GM21723 (cell line): ENCODE measurements at regions not wholly inside any gene's neighbourhood (a gene's known extent, or its start where the extent isn't known, plus 50 kb on each side); places are given as distances from the start of the nearest gene placed in this dataset.
A peak's percentile ranks its signal among the peaks of the same experiment; 100 is the strongest.

ENCODE experiments used
- ATAC-seq: cut with Tn5 transposase; IDR thresholded peaks from one replicate; pipeline ENCODE4 v1.9.1; 2021; ENCODE audit warnings: mild to moderate bottlenecking, moderate library complexity; ENCODE audit not compliant: unreplicated experiment

DNA sequence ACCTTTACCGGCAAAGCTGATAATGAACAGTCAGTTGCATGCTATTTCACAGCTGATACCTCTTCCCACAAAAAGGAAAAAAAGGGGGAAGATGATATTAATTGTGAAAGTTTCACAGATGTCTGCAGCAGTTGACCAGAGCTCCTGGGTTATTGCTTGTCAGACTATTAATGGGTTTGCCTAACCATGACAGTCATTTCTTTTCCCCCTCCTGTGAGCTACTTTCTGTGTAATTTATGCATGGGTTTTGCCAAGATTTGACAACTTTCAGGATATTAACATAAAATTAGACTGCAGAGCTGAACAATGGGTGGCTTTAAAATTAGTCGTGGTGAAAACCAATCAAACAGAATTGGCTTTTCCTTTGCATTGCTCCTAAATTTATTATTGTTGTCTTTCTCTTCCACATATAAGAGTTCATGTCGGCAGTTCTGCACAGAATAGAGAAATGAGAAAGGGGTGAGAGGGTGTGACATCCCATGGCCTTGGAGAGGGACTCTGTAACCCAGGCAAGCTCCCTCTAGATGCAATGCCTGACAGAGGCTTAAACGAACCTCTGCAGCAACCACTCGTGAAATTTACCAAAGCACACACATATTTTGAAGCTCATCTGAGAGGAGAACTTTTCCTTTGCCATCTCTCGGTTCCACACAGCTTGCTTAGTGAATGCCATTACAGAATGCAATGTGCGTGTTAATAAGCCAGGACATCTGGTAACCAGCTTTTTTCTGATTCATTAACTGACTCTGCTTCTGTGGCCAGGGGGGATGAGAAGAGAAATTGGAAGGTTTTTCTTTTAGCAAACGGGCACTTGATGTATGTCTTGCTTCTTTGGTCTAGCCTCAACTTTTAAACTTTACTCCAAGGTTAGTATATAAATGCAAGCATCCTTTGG, 82.2 kb upstream of the ITGA4 start:
- peak; percentile 79 for ATAC-seq

DNA sequence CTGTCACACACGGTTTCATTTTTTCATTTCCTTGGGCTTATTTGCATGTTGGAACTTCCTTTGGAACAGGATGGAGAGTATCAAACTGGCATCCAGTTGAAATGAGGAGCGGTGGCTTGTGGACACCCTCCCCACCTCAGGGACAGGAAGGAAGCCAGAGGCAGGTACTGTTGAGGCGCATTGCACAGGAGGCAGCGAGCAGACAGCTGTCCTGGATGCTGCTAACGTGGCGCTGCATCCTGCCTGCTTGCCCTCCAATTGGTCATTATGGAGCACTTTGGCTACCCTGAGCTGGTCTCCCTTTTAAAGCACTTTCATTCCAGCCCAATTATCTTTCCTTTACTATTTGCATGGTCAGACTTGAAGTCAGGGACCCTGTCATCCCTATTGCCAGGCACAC, 80.7 kb upstream of the ITGA4 start:
- ATAC-seq: no peak

DNA sequence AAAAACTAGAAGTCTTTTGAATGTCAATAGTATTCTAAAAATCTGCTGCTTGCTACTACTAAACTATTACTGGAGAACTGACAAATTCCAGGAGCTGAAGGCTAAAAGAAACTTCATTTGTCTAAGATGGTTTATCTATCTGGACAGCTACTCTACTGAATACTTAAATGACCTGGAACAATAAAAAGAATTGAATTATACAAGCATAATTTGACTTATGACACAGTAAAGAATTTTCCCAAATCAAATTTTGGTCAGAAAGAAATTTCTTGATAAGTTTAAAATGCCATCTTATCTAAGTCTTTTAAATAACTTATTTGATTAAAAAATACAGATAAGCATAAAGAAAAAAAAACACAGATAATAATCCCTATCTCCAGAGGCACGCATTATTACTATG, 80.2 kb upstream of the ITGA4 start:
- ATAC-seq: no peak

DNA sequence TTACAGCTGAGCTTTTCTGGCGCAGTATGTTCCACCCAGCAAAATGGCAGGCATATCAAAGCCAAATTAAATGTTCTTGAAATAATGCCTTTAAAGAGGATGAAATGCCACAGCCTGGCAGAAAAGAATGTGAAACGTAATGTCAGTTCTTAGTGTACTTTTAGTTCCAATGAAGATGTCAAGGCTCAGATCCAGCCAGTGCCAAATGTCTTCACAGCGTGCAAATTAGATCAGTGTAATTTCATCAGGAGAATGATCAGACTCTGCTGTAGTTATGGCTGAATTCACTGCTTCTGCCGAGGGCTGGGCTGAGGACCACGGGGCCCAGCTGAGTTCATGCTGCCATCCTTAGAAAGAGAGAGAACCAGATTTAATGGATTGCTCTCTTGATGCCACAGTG, 78.7 kb upstream of the ITGA4 start:
- ATAC-seq: no peak

DNA sequence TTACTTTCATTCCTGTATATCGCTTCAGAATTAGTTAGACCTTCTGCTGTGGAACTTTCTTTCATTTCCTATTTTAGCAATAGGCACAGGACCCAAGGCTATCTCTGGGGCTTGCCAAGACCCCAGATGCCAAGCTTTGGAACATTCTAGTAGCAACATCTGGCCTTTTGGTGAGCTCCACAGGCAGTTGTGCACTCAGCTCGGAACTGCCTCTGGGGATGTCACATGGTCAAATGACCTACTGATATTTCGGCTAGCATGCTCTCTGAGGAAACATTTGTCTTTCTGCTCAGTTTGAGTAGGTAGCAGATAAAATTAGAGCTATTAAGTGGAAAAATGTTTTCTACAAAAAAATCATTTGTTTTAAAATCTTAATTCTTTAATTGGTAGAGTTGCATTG, 76.6 kb upstream of the ITGA4 start:
- ATAC-seq: no peak

DNA sequence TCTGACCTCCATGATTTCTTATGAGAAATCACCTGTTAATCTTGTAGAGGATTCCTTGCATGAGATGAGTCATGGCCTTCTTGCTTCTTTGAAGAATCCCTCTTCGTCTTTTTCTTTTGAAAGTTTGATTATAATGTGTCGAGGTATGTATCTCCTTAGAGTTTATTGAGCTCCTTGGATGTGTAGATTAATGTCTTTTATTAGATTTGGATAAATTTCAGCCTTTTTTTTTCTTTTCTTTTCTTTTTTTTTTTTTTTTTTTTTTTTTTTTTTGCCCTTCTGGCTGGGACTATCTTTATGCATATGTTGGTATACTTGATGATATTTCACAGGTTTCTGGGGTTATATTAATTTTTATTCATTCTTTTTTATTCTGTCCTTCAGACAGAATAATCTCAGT, 72.3 kb upstream of the ITGA4 start:
- no peak for ATAC-seq

DNA sequence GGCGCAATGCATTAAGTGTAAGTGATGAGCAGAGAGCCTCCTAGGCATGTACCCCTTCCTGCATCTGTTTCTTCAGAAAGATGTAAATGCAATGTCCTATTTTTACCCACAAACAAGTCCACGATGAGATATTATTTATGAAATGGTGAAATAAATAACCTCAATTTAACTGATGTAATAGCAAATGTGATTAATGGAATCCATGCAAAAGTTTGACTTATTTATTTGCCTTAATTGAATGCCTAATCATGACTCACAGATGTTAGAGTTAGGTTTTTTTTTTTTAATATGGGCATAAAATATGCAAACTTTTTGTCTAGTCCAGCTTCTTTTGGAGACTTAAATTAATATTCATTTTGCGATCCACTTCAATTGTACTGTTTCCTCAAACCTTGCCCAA, 67.7 kb upstream of the ITGA4 start:
- no peak for ATAC-seq

DNA sequence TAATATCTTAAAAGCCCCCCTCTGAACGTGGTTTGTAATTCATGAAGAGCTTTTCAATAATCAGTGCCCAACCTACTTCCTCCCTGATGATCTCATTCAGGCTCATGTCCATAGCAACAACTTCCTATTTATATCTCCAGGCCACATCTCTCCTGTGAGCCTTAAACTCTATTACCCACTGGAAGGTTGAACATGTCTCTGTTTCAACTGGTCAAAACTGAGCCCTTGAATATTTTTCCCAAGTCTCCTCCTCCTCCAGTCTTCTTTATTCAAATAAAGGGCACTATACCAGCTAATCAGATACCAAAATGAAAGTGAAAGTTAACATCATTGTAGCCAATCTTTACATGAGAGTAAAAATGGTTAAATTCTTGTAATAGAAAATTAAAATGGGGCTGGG, 63.7 kb upstream of the ITGA4 start:
- ATAC-seq: peak; percentile 60

DNA sequence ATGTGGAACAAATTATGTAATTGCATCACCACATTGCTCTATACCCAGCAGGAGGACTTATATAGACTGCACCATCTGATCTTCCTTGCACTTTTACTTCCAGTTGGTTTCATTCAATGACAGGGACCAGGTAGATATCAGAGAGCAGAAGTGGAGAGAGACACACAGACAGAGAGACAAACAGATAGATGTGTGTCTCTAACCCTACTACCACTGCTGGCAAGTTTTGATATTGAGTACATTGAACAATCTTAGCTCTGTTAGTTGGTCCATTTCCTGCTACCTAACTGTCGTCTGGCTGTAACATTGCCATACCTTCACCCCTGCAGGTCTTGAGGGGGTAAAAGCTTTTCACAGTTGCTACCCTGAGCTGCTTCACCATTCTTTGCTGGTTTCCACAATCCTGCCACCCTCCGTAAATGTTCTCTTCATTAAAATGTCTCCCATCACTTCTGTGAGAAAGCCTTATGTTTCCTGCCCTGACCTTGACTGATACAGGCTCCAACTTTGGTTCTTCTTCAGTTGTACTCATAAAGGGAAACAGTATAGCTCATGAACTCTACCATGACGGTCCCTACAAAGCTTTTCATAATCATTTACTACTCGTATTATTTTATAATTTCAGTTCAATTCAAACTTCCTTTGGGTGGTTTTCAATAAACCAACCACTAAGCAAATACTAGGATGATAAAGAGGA, 62.3 kb upstream of the ITGA4 start:
- no peak for ATAC-seq

DNA sequence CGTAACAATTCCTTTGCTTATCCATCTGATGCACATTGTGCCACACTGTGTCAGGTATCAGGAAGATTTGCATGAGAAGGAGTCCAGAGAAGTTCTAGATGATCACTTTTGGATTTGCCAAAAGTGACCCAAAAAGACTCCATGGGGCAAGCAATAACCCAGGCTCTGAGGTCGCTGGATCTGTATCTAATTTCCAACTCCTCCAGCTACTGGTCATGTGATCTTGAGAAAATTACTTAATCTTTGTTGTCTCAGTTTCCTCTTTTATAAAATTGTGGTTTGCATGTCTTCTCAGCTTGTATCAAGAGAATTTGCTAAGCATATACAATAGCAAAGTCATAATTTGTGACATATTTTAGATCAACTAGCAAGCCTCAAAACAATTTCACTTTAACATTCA, 61.3 kb upstream of the ITGA4 start:
- no peak for ATAC-seq

DNA sequence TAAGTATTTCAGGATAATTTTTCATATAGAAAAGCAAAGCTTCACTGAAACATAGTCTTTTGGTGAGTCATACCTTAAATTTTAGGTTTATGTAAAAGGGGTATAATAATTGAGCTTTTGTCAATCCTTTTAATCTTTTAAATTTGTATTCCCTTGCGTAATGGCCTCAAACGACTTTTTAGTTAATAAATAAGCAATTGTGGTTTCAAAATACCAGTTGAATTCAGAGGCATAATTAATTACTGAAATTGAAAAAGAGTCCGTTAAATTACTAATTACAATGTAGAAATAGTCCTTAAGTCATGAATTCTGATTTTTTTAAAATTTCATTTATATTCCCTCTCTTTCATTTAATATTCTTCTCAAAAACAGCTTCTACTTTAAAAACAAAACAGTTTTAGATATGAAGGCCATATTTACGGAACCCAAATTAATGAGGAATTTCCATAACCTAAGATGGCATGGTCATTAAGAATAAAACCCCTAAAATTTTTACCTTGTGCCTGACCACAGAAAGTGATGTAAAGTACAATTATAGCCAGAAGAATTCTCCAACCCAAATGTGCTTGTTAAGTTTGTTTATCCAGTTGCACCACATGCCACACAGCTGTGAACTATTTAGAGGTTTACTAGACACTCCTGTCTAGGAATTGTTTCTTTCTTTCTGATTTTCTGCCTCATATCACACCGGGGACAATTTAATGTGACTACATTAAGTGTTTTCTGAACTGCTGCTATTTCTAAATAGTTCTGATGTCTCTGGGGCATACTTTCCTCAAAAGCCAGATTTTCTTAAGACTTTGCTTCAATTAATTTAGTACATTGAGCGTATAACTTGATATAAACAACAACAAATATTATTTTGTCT, 60.7 kb upstream of the ITGA4 start:
- ATAC-seq: no peak

DNA sequence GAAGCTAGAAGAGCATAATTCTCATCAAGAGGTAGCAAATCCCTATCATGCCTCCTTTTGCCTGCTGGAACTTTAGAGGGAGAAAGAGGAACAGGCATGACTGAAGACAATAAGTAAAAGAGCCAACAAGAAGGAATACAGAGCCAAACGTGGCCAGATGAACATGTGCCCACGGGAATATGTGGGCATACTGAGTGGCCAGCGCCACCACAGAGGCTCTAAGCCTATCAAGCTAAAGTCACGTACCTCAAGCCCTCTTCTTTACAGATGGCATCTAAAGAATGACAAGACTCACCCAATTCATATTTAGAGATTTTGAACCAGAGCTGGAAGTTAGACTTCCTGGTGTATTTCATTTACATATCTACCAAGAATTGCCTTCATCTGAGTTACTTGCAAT, 59.9 kb upstream of the ITGA4 start:
- no peak for ATAC-seq

DNA sequence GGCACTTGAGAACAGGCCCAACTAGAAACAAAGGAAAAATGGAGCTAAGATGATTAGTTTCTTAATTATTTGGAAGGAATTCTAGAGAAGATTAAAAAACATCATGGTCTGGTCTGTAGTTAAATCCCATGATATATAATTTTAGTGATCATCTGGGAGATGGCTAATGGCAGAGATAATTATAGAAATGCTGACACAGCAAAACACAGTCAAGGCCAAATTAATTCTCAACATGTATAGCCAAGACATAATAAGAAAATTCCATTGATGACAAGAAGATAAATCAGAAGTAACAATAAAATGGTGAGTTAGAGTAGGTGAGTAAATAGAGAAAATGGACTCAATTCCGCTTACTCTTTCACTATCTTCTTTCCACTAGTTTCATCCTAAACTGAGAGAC, 59.2 kb upstream of the ITGA4 start:
- ATAC-seq: no peak

DNA sequence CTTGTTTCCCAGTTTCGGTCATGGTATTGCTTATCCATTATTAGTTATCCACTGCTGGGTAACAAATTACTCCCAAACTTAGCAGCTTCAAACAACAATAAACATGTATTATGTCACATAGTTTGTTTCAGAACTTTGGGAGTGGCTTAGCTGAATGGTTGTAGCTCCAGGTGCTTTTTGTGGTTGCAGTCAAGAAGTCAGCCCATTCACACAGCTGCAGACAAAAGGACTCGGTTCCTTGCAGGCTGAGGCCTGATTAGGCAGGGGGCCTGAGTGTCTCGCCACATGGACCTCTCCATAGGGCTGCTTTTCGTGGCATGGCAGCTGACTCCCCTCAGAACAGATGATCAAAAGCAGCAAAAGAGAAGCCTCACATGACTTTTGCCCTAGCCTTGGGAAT, 58.2 kb upstream of the ITGA4 start:
- no peak for ATAC-seq

DNA sequence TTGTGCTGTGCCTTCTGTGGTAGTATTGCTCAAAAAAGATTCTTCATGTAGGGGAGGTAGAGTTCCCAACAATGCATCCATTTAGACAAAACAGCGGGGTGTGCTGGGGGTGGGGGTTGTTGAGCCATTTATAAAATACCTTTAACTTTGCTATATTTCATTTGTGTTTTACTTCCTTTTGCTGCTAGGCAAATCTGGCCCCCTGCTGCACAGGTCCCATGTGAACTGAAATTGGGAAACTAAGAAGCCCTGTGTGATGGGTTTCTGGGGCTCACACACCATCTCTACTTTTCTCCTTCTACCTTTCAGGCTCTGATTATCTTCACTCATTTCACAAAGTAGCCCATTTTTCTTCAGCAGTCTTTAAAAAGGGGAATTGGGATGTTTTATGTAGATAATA, 52.7 kb upstream of the ITGA4 start:
- ATAC-seq: no peak

DNA sequence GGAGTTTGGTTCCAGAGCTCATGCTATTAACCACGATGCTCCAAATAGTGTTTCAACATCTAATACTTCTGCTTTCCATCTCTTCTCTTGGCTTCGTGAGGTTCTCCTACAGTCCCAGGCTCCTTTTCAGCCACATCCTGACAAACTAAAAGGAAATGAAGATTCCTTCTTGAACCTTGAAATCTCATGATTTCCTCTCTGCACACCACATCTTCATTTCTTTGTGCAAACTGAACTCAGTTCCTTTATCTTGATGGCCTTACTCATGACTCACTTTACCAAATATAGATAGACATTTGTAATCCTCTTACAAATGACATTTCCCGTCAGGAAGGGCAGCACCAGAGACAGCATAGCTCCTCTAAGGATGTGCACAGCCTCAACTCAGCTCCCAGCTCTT, 50.0 kb upstream of the ITGA4 start:
- ATAC-seq: no peak
